PC-9 (cell line): ENCODE measurements at regions not wholly inside any gene's neighbourhood (a gene's known extent, or its start where the extent isn't known, plus 50 kb on each side); places are given as distances from the start of the nearest gene placed in this dataset.
A peak's percentile ranks its signal among the peaks of the same experiment; 100 is the strongest.
"Not testable (repeated sequence)": the region's sequence is repeated elsewhere in the genome, so short reads cannot be mapped to it uniquely, and the experiment has no call there.

Source experiments
- BruUV-seq: library from RNA; stranded (reverse); fragments of 400-500 nt; replicated peaks from 2 replicates; lab custom pipeline; 2021; lab: Mats Ljungman, UMichigan
- CTCF ChIA-PET: fragments of 300-600 bp; sonication (Branson Sonifier 250); formaldehyde crosslinking; loops from one replicate; lab custom pipeline; 2022; ENCODE audit warnings: antibody characterized with exemption; lab: Charles Lee
- POLR2A ChIA-PET: fragments of 300-600 bp; sonication (Branson Sonifier 250); formaldehyde crosslinking; loops from one replicate; lab custom pipeline; 2022; ENCODE audit warnings: antibody characterized with exemption; ENCODE audit not compliant: unreplicated experiment; lab: Charles Lee
- DNase-seq, 2 experiments: peaks; one replicate each; pipeline versions ENCODE4 v3.0.0 to v3.0.0-alpha.2; 2015 to 2022; ENCODE audit warnings: mixed read lengths in 1 of 2
- H2AFZ ChIP-seq: fragments of 200-600 bp; sonication (generic); 2 replicates; pipeline ENCODE4 v1.8.1; 2017; ENCODE audit warnings: antibody characterized with exemption
- H3F3A ChIP-seq: fragments of 200-600 bp; sonication (generic); 2 replicates; pipeline ENCODE4 v1.8.1; 2017; ENCODE audit warnings: antibody characterized with exemption, mild to moderate bottlenecking, low read depth; ENCODE audit not compliant: insufficient read depth
- H3K27ac ChIP-seq: fragments of 200-600 bp; sonication (generic); 2 replicates; pipeline ENCODE4 v1.6.1; 2016; ENCODE audit warnings: mixed run types
- H3K27me3 ChIP-seq: fragments of 200-600 bp; sonication (generic); 2 replicates; pipeline ENCODE4 v1.6.1; 2016; ENCODE audit warnings: low read depth, mixed run types; ENCODE audit not compliant: insufficient read depth
- H3K36me3 ChIP-seq: fragments of 200-600 bp; sonication (generic); 2 replicates; pipeline ENCODE4 v1.6.1; 2016; ENCODE audit warnings: low read depth, mixed run types
- H3K4me1 ChIP-seq: fragments of 200-600 bp; sonication (generic); replicated peaks from 2 replicates; pipeline ENCODE4 v1.6.1; 2016; ENCODE audit warnings: mixed run types; ENCODE audit not compliant: insufficient read depth
- H3K4me2 ChIP-seq: fragments of 200-600 bp; sonication (generic); 2 replicates; pipeline ENCODE4 v1.6.1; 2017; ENCODE audit warnings: mixed run types
- H3K4me3 ChIP-seq: fragments of 200-600 bp; sonication (generic); 2 replicates; pipeline ENCODE4 v1.6.1; 2016; ENCODE audit warnings: mixed run types
- H3K79me2 ChIP-seq: fragments of 200-600 bp; sonication (generic); 2 replicates; pipeline ENCODE4 v1.6.1; 2017; ENCODE audit warnings: low read depth, mixed run types
- H3K9me2 ChIP-seq: fragments of 200-600 bp; sonication (generic); 2 replicates; pipeline ENCODE4 v1.8.1; 2017; ENCODE audit warnings: mild to moderate bottlenecking; ENCODE audit not compliant: insufficient read depth
- H3K9me3 ChIP-seq: fragments of 200-600 bp; sonication (generic); 2 replicates; pipeline ENCODE4 v1.8.1; 2016; ENCODE audit warnings: low read depth; ENCODE audit not compliant: insufficient read depth
- H4K20me1 ChIP-seq: fragments of 200-600 bp; sonication (generic); 2 replicates; pipeline ENCODE4 v1.8.1; 2017; ENCODE audit not compliant: insufficient read depth
- EZH2 ChIP-seq: fragments of 200-600 bp; sonication (generic); IDR thresholded peaks from 2 replicates; pipeline ENCODE4 v1.8.0; 2017; ENCODE audit warnings: antibody characterized with exemption, low read depth
- intact Hi-C: fragments of 100-400 bp; cut with micrococcal nuclease; formaldehyde crosslinking; loops from one replicate; pipeline ENCODE4 v1.10.0; 2022; ENCODE audit not compliant: unreplicated experiment
- TF ChIP-seq, protein P1 (sequence below): fragments of 200-600 bp; sonication (generic); conservative IDR thresholded peaks from 2 replicates; pipeline ENCODE4 v1.6.1; 2017; ENCODE audit warnings: mixed run types, antibody characterized with exemption, mild to moderate bottlenecking, moderate library complexity

- H3K27me3 ChIP-seq, result no peaks in the 10 kb centered on the region
- ChIA-PET CTCF (no interaction called here), POLR2A (no interaction called here)
- no peaks in the 10 kb centered on the region for H3F3A ChIP-seq
- 0 out of 2 replicates have a peak, but pooled peaks cover 8% of the 10 kb centered on the region for H3K4me1 ChIP-seq
- no peak overlapping the region for H2AFZ ChIP-seq
- no peaks in the 10 kb centered on the region for H3K9me3 ChIP-seq
- no peaks in the 10 kb centered on the region for H3K9me2 ChIP-seq
- no peak overlapping the region for H3K4me3 ChIP-seq
- no peak overlapping the region for H3K27ac ChIP-seq
- no peaks in the 10 kb centered on the region for H3K79me2 ChIP-seq
- H3K36me3 ChIP-seq, result no peaks in the 10 kb centered on the region
- no peak overlapping the region for H3K4me2 ChIP-seq
- TF ChIP-seq, protein P1, sequence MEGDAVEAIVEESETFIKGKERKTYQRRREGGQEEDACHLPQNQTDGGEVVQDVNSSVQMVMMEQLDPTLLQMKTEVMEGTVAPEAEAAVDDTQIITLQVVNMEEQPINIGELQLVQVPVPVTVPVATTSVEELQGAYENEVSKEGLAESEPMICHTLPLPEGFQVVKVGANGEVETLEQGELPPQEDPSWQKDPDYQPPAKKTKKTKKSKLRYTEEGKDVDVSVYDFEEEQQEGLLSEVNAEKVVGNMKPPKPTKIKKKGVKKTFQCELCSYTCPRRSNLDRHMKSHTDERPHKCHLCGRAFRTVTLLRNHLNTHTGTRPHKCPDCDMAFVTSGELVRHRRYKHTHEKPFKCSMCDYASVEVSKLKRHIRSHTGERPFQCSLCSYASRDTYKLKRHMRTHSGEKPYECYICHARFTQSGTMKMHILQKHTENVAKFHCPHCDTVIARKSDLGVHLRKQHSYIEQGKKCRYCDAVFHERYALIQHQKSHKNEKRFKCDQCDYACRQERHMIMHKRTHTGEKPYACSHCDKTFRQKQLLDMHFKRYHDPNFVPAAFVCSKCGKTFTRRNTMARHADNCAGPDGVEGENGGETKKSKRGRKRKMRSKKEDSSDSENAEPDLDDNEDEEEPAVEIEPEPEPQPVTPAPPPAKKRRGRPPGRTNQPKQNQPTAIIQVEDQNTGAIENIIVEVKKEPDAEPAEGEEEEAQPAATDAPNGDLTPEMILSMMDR, result no peak
- no peak for TF ChIP-seq EZH2
- DNase-seq, result no peak
- BruUV-seq, result no TSS peak
- no peaks in the 10 kb centered on the region for H4K20me1 ChIP-seq
- intact Hi-C loops, result no loop called here
These were observed 119.1 kb downstream of the HPGD start for GRCh38 chr4:174403177-174403543.

DNA sequence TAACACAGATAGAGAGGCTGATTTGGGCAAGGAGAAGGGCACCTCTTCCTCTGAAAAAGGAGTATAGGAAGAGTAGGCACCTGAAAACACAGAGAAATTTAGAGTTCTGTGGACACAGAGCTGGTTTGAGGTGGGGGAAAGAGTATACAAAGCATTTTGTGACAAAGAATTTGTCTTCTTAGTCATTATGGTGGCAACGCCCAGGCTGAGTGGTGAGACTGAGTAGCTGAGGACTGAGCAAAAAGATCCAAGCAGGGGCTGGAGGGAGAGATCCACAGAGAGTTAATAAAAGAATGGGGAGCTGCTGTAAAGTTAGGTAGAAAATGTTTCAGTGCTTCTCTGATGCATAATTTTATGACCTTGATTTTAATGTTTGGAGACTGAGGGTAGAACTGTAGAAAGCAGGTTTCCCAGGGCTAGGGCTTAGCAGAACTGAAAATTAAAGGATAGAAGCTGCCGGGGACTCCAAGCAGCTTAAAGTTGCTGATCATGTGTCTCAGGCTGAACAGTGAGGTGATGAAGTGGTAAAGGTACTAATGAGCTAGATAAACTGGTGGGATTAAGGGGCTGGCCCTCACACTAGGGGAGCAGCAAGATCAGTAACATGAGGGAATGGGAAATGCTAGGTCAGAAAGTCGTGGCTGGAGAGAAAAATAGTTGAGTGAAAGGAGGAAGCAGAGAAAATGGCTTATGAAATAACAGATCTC, 118.9 kb downstream of the CEP44 start:
- no TSS peak for BruUV-seq
- Histone ChIP-seq H3K4me1 (0 out of 2 replicates have a peak, but pooled peaks cover 8% of the 10 kb centered on the region), H3K27ac (no peak overlapping the region), H3F3A (no peaks in the 10 kb centered on the region), H3K9me2 (no peaks in the 10 kb centered on the region), H3K9me3 (no peaks in the 10 kb centered on the region), H3K27me3 (no peaks in the 10 kb centered on the region), H4K20me1 (no peaks in the 10 kb centered on the region), H3K36me3 (no peaks in the 10 kb centered on the region), H3K79me2 (no peaks in the 10 kb centered on the region), H3K4me2 (no peak overlapping the region), H2AFZ (no peak overlapping the region), H3K4me3 (no peak overlapping the region)
- POLR2A ChIA-PET, result no interaction called here
- TF ChIP-seq, protein P1, result no peak
- no peak for TF ChIP-seq EZH2
- peak in 1 of 2 experiments; percentile 24 for DNase-seq
- intact Hi-C loops, result no loop called here
- CTCF ChIA-PET, result no interaction called here

DNA sequence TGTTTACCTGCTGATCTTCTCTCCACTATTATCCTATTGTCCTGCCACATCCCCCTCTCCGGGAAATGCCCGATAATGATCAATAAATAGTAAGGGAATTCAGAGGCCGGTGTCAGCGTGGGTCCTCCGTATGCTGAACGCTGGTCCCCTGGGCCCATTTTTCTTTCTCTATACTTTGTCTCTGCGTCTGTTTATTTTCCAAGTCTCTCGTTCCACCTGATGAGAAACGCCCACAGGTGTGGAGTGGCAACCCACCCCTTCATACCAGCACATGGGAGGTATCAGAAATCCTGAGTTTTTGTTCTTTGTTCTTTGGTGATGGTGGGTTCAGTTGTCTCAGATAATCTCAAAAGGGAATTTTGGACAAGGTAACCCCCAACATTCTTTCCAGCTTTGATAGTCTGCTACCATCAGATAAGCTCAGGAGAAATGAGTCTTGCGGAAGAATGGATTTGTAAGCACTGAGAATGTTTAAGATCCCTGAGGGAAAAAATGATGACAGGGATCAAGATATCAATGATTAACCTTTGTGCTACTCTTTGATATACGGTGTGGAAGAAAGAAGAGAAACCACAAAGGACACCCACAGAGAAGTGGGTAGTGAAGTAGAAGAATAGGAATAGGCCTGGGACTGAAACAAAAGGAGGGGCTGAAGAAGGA, 117.9 kb downstream of the CEP44 start:
- H3K9me3 ChIP-seq, result no peaks in the 10 kb centered on the region
- POLR2A ChIA-PET, result interaction anchor here (0.7 kb wide), 1 partner anchor 1030 kb away, joined by 4 read pairs; no protein-coding TSS in a partner anchor
- intact Hi-C loops, result no loop called here
- DNase-seq, result no peak
- CTCF ChIA-PET, result no interaction called here
- H3K4me2 ChIP-seq, result no peak overlapping the region
- no peak overlapping the region for H3K4me3 ChIP-seq
- no peaks in the 10 kb centered on the region for H3K79me2 ChIP-seq
- TF ChIP-seq, protein P1, result no peak
- TF ChIP-seq EZH2, result no peak
- H2AFZ ChIP-seq, result no peak overlapping the region
- no peaks in the 10 kb centered on the region for H3K27me3 ChIP-seq
- H3F3A ChIP-seq, result no peaks in the 10 kb centered on the region
- BruUV-seq, result no TSS peak
- no peaks in the 10 kb centered on the region for H4K20me1 ChIP-seq
- no peaks in the 10 kb centered on the region for H3K9me2 ChIP-seq
- no peak overlapping the region for H3K27ac ChIP-seq
- no peaks in the 10 kb centered on the region for H3K36me3 ChIP-seq
- H3K4me1 ChIP-seq, result 0 out of 2 replicates have a peak, but pooled peaks cover 8% of the 10 kb centered on the region

DNA sequence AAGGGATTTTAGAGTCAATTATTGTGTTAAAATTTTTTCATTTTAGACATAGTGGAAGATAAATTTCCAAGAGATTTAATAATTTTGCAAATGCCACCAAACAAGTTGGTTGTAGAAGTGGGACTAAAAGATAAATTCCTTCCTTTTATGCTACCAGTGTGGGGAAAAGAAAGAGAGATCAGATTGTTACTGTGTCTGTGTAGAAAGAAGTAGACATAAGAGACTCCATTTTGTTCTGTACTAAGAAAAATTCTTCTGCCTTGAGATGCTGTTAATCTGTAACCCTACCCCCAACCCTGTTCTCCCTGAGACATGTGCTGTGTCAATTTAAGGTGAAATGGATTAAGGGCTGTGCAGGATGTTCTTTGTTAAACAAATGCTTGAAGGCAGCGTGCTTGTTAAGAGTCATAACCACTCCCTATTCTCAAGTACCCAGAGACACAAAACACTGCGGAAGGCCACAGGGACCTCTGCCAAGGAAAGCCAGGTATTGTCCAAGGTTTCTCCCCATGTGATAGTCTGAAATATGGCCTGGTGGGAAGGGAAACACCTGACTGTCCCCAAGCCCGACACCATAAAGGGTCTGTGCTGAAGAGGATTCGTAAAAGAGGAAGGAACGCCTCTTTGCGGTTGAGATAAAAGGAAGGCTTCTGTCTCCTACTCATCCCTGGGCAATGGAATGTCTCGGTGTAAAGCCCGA, 117.0 kb downstream of the CEP44 start:
- H3K4me2 ChIP-seq, H3K9me3 ChIP-seq, H3K27ac ChIP-seq, H3K79me2 ChIP-seq, H3K4me3 ChIP-seq, intact Hi-C loops, H3K9me2 ChIP-seq, H4K20me1 ChIP-seq, H3K36me3 ChIP-seq, H2AFZ ChIP-seq, BruUV-seq, H3K27me3 ChIP-seq, H3F3A ChIP-seq, H3K4me1 ChIP-seq, POLR2A ChIA-PET, CTCF ChIA-PET: not testable (repeated sequence)
- peak in 1 of 2 experiments; percentile 35 for DNase-seq
